GM12864 (cell line): ENCODE measurements at regions not wholly inside any gene's neighbourhood (a gene's known extent, or its start where the extent isn't known, plus 50 kb on each side); places are given as distances from the start of the nearest gene placed in this dataset.

Experiments
- DNase-seq: peaks from one replicate; pipeline ENCODE4 v3.0.0-alpha.2; 2011; ENCODE audit warnings: low read depth
- H3K4me3 ChIP-seq: 2 replicates; pipeline ENCODE4 v1.5.1; 2011; ENCODE audit warnings: mild to moderate bottlenecking, low read depth, low read length, control low read depth
- CTCF ChIP-seq: IDR thresholded peaks from 2 replicates; pipeline ENCODE4 v1.5.1; 2011; ENCODE audit warnings: low read depth, mild to moderate bottlenecking, moderate library complexity, low read length, control low read depth, inconsistent platforms; ENCODE audit errors: missing control alignments

- no peak overlapping the region for H3K4me3 ChIP-seq
- DNase-seq: no peak
- no peak for TF ChIP-seq CTCF
These were observed 260.0 kb downstream of the NR2F1-AS1 start for GRCh38 chr5:93320920-93321445.

- no peak for TF ChIP-seq CTCF
- no peak for DNase-seq
- H3K4me3 ChIP-seq: no peak overlapping the region
These were observed 267.3 kb downstream of the NR2F1-AS1 start for GRCh38 chr5:93313672-93314071.

- H3K4me3 ChIP-seq: no peak overlapping the region
- no peak for DNase-seq
- TF ChIP-seq CTCF: no peak
These were observed 269.1 kb downstream of the NR2F1-AS1 start for GRCh38 chr5:93311881-93312280.

GRCh38 chr5:93307557-93307956 lies 273.5 kb downstream of the NR2F1-AS1 start:
- no peak for DNase-seq
- no peak for TF ChIP-seq CTCF
- no peak overlapping the region for H3K4me3 ChIP-seq

- no peak overlapping the region for H3K4me3 ChIP-seq
- DNase-seq: no peak
- TF ChIP-seq CTCF: no peak
These were observed 275.0 kb downstream of the NR2F1-AS1 start for GRCh38 chr5:93305984-93306383.

- no peak for DNase-seq
- H3K4me3 ChIP-seq: no peak overlapping the region
- TF ChIP-seq CTCF: no peak
These were observed 276.4 kb downstream of the NR2F1-AS1 start for GRCh38 chr5:93304456-93305250.

- TF ChIP-seq CTCF: no peak
- no peak overlapping the region for H3K4me3 ChIP-seq
- DNase-seq: no peak
These were observed 277.7 kb downstream of the NR2F1-AS1 start for GRCh38 chr5:93303291-93303691.
